MM.1S (cell line): ENCODE measurements at regions not wholly inside any gene's neighbourhood (a gene's known extent, or its start where the extent isn't known, plus 50 kb on each side); places are given as distances from the start of the nearest gene placed in this dataset.

Source experiments
- EZH2 ChIP-seq: fragments of 300-600 bp; sonication (generic); optimal IDR thresholded peaks from 2 replicates; pipeline ENCODE3; 2017; ENCODE audit warnings: low read depth, mild to moderate bottlenecking, antibody characterized with exemption, low read length, mixed read lengths
- EZH2phosphoT487 ChIP-seq: fragments of 300-600 bp; sonication (generic); IDR thresholded peaks from 2 replicates; pipeline ENCODE4 v1.6.1; 2018; ENCODE audit warnings: antibody characterized with exemption, low read length
- TF ChIP-seq, protein P1 (sequence below): fragments of 300-600 bp; sonication (generic); IDR thresholded peaks from 2 replicates; pipeline ENCODE4 v1.5.1; 2016; ENCODE audit warnings: antibody characterized with exemption, low read length, mixed read lengths

DNA sequence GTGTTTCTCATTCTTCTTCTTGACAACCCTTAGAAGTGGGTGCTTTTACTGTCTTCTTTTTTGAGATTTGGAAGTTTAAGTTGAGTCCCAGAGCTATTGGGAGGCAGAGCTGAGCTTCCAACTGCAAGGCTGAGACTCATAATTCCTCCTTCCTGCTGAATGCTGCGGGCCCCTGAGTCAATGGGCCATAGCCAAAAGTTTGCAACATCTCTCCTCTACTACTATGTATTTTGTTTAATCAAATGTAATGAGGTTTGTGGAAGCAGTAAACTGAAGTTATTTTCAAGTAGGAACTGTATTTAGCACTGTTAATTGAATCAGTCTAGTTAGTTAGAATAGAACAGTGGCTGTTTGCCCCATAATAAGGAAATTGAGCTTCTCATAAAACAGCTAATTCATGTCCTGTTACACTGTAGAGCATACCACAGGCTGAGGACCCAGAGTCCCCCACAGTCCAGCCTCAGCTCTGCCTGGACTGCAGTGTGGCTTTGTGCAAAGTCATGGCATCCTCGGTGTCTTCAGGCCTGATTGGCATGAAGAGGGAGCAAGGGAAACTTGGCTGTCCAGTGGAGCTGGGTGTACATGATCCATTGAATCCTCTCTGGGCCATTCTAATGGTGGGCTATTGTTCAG is 631.7 kb downstream of the VRK1 start:
- TF ChIP-seq, protein P1, sequence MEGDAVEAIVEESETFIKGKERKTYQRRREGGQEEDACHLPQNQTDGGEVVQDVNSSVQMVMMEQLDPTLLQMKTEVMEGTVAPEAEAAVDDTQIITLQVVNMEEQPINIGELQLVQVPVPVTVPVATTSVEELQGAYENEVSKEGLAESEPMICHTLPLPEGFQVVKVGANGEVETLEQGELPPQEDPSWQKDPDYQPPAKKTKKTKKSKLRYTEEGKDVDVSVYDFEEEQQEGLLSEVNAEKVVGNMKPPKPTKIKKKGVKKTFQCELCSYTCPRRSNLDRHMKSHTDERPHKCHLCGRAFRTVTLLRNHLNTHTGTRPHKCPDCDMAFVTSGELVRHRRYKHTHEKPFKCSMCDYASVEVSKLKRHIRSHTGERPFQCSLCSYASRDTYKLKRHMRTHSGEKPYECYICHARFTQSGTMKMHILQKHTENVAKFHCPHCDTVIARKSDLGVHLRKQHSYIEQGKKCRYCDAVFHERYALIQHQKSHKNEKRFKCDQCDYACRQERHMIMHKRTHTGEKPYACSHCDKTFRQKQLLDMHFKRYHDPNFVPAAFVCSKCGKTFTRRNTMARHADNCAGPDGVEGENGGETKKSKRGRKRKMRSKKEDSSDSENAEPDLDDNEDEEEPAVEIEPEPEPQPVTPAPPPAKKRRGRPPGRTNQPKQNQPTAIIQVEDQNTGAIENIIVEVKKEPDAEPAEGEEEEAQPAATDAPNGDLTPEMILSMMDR, result no peak
- TF ChIP-seq EZH2 (no peak), EZH2phosphoT487 (no peak)
